Fibroblast of mammary gland (primary cell): ENCODE measurements at regions not wholly inside any gene's neighbourhood (a gene's known extent, or its start where the extent isn't known, plus 50 kb on each side); places are given as distances from the start of the nearest gene placed in this dataset.

ENCODE experiments used
- DNase-seq: peaks from one replicate; pipeline ENCODE4 v3.0.0-alpha.2; 2010; ENCODE audit warnings: low read depth
- H3K4me3 ChIP-seq: 2 replicates; pipeline ENCODE4 v1.5.1; 2011; ENCODE audit warnings: low read depth, mild to moderate bottlenecking, low read length, moderate library complexity; ENCODE audit not compliant: control insufficient read depth
- TF ChIP-seq, protein P1 (sequence below): conservative IDR thresholded peaks from 2 replicates; pipeline ENCODE4 v1.5.1; 2011; ENCODE audit warnings: low read depth, low read length, inconsistent platforms; ENCODE audit not compliant: control insufficient read depth, insufficient read depth

DNA sequence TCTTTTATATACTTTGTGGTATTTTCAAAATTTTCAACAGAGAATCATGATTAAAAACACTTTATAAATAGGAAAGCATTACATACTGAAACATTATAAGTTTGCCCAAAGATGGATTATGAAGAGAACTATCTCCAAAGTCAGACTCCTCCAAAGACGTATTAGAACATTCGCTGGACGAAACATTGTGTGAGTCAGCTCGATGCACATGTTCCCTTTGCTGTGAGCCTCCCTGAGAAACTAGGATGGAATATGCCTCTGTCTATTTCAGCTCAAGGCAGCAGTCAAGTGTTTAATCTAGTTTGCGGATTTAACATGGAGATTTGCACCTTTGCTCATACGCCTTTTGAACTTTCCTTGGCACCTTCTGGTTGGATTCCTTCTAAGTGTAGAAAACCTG, 92.2 kb upstream of the NCKAP5 start:
- DNase-seq: no peak
- TF ChIP-seq, protein P1, sequence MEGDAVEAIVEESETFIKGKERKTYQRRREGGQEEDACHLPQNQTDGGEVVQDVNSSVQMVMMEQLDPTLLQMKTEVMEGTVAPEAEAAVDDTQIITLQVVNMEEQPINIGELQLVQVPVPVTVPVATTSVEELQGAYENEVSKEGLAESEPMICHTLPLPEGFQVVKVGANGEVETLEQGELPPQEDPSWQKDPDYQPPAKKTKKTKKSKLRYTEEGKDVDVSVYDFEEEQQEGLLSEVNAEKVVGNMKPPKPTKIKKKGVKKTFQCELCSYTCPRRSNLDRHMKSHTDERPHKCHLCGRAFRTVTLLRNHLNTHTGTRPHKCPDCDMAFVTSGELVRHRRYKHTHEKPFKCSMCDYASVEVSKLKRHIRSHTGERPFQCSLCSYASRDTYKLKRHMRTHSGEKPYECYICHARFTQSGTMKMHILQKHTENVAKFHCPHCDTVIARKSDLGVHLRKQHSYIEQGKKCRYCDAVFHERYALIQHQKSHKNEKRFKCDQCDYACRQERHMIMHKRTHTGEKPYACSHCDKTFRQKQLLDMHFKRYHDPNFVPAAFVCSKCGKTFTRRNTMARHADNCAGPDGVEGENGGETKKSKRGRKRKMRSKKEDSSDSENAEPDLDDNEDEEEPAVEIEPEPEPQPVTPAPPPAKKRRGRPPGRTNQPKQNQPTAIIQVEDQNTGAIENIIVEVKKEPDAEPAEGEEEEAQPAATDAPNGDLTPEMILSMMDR: no peak
- H3K4me3 ChIP-seq: no peak overlapping the region

DNA sequence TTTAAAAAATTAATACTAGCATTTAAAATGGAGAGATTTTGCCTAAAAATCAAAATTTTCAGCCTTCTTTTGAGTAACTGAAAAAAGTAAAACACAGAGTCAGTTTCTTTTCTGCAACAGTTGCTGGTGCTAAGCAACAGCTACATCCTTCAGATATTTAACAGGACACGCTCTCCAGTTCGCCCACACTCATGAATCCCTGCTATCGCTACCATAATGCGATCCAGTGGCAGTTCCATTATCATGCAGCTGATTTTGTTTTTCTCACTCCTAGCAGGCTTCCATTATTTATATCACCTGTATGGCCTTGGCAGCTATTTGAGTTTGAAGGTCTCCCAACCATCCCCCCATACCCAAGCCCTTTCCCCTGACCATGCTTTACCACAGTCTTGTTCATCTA, 93.1 kb upstream of the NCKAP5 start:
- H3K4me3 ChIP-seq: no peak overlapping the region
- TF ChIP-seq, protein P1: no peak
- no peak for DNase-seq

GRCh38 chr2:133666621-133667020, 98.4 kb upstream of the NCKAP5 start:
- TF ChIP-seq, protein P1: no peak
- no peak overlapping the region for H3K4me3 ChIP-seq
- DNase-seq: no peak

GRCh38 chr2:133667085-133667484, 98.8 kb upstream of the NCKAP5 start:
- TF ChIP-seq, protein P1: no peak
- DNase-seq: peak; percentile 50
- H3K4me3 ChIP-seq: no peak overlapping the region

DNA sequence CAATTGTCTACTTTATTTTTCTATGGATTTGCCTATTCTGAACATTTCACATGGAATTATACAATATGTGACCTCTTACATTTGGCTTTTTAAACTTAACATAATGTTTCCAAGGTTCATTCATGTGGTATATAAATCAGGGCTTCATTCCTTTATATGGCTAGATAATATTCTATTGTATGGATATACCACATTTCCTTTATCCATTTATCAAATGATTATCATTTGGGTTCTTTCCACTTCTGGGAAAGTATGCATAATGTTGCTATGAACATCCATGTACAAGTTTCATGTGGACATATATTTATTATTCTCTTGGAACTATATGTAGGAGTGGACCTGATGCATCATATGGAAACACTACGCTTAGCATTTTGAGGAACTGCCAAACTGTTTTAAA, 99.7 kb upstream of the NCKAP5 start:
- TF ChIP-seq, protein P1: no peak
- H3K4me3 ChIP-seq: no peak overlapping the region
- DNase-seq: no peak

- TF ChIP-seq, protein P1: no peak
- no peak overlapping the region for H3K4me3 ChIP-seq
- no peak for DNase-seq
These were observed 100.3 kb upstream of the NCKAP5 start for GRCh38 chr2:133668547-133668946.

DNA sequence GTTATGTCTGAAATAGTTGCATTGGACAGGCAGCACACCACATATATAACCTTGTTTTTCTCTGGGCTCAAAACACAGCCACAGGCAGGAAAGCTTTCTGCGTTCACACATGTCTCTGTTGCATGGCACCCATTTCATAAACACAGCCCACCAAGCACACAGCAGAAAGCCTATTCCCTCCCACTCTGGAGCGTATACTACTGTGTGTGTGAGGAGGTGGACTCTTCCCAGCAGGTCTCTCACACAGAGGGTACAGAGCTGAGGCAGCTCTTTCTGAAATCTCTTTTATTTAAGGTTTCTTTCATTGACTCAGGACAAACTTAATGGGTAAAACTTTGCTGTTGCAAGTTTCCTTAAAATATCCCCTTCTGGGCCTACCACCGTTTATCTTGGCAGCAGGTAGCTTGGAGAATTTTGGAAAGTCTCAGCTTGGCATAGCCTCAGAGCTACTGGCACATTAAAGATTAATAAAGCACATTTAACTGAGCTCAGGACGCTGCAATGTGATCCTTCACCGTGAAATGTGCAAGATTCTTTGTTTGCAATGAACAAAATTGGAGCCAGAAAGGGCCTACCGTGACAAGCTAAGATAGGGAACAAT, 105.1 kb upstream of the NCKAP5 start:
- TF ChIP-seq, protein P1: no peak
- no peak overlapping the region for H3K4me3 ChIP-seq
- no peak for DNase-seq
